ENCODE measurements at regions not wholly inside any gene's neighbourhood (a gene's known extent, or its start where the extent isn't known, plus 50 kb on each side); places are given as distances from the start of the nearest gene placed in this dataset.
"Not testable (repeated sequence)": the region's sequence is repeated elsewhere in the genome, so short reads cannot be mapped to it uniquely, and the experiment has no call there.

- not testable (repeated sequence) for DNase-seq
These were observed 54.4 kb upstream of the MUCL1 start for GRCh38 chr12:54799966-54800365.

GRCh38 chr12:54798651-54799050 is 55.7 kb upstream of the MUCL1 start:
- DNase-seq: no peak

- DNase-seq: no peak
These were observed 57.3 kb upstream of the MUCL1 start for GRCh38 chr12:54796991-54797390.

DNA sequence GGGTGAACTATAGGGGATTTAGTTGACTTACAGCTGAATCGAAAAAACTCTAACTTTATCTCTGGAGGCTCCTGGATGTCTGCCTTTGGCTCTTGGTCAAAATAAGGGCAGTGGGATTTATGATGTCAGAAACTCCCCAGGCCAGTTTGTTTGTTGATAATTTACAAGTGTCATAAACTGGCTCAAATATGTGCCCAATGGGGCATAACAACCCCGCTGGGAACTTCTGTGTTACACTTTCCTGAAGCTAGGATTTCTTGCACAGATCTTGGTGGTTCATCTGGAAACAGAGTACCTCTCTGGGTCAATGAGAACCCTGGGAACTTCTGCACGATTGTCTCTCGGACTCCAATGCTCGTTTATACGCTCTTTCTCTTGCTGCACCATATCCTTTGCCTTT is 58.7 kb upstream of the MUCL1 start:
- no peak for DNase-seq

DNA sequence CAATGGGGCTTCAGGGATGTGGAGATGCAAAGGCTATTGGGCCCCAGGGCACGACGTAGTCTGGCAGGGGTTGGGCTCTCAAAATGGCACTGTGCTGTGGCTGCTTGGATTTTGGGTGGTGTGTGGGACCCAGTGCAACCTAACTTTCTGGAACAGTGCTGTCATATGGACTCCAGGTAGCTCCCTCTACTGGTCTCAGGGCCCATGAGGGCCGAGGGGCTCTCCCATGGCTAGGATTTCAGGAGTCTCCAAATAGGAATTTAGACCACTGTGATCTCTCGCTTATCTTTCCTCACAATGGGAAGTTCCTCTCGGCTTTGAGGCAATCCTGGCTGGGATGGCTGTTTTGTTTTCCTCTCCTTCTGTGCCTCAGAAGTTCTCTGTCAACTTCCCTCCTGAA is 68.2 kb upstream of the MUCL1 start:
- DNase-seq: no peak

- no peak for DNase-seq
These were observed 70.2 kb upstream of the MUCL1 start for GRCh38 chr12:54784115-54784514.

DNA sequence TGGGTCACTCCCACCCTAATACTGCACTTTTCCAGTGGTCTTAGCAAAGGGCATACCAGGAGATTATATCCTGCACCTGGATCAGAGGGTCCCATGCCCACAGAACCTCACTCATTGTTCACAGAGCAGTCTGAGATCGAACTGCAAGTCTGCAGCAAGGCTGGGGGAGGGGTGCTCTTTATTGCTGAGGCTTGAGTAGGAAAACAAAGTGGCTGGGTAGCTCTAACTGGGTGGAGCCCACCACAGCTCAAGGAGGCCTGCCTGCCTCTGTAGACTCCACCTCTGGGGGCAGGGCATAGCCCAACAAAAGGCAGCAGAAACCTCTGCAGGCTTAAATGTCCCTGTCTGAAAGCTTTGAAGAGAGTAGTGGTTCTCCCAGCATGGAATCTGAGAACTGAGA is 77.3 kb upstream of the MUCL1 start:
- not testable (repeated sequence) for DNase-seq

DNA sequence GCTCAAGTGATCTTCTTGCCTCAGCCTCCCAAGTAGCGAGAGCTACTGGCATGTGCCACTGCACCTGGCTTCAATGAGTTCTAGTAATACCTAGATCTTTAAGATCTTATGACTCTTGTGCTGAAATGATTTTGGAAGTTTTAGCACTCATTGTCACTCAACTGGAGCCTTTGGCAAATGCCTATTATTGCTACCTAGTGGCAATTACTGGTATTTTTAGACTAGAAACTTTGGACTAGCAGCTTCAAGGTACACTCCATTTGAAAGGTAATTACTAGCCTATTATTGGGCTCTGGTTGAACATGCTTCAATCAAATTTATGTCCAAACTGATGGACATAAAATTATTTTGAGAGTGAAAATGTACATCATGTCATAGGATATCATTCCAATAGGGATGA is 80.7 kb upstream of the MUCL1 start:
- DNase-seq: no peak

DNA sequence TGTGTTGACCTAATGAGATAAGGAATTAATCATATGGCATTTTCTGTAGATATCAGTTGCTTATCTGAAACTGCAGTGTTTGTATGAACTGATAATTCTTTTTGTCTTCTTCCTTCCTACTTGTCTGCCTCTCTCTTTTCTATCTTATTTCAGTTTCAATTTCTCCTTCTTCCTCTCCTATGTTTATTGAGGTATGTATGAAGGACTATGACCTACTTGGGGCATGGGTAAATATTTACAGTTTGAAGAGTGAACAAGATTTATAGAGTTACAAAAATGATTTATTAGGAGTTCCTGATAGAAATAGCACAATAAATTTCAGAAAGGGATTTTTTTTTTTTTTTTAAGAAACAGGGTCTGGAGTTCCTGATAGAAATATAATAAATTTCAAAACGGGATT is 88.7 kb upstream of the MUCL1 start:
- DNase-seq: no peak

- no peak for DNase-seq
These were observed 91.9 kb upstream of the MUCL1 start for GRCh38 chr12:54762390-54762789.

DNA sequence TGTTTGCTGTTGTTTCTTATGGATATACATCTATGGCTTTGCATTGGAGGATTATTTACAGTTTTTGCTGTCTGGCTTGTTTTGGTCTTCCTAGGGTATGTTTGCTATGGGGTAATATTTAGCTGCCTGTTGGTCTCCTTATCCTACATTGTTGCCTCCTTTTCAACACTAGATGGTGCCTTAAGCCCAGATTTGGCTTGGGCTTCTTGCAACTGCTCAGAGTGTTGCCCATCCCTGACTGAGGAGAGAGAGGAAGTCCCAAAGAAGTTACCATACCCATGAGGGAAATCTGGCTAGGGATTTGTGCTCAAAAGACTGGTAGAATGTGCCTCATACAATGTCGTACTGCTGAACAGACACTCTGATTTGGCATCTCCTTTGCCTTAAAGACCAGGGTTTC is 94.6 kb upstream of the MUCL1 start:
- peak; percentile 39 to 47 for DNase-seq

DNA sequence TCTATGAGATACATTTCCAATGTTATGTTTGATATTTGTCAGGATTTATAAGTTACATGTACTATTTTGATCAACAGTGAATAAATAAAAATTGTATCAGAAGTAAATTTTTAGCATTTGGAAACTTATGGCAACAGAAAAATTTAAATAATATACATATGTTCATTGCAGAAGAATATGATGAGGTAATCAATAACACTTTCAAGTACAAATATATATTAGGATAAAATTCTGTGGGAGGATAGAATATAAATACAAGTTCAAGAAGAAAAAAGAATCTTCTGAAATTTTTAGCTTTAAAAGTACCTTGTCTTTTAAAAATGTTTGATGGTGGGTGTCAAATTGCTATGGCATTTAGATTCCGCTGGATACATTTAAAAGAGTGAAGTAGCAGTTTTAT is 102.8 kb upstream of the MUCL1 start:
- no peak for DNase-seq

GRCh38 chr12:54749191-54749818 is 101.1 kb upstream of the DCD start:
- DNase-seq: peak; percentile 62 to 82

DNA sequence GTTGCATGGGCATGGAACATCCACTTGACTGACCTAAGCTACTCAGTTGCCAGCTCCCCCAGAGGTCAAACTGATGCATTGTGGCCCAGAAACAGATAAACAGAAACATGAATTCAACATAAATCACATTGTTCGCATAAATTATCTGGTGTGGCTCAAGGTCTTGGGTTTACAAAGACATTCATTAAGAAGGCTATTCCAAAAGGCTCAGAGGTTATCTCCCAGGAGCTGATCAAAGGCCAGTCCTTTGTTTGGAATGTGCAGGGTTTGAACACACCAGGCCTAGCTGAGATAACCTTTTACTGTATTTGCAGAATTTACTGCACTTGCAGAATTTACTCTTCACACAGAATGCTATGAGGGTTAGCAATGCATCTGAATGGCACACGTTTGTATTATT is 96.4 kb upstream of the DCD start:
- no peak for DNase-seq

- no peak for DNase-seq
These were observed 92.7 kb upstream of the DCD start for GRCh38 chr12:54740882-54741281.

- no peak for DNase-seq
These were observed 88.4 kb upstream of the DCD start for GRCh38 chr12:54736549-54736948.

- DNase-seq: no peak
These were observed 86.2 kb upstream of the DCD start for GRCh38 chr12:54734196-54734950.

DNA sequence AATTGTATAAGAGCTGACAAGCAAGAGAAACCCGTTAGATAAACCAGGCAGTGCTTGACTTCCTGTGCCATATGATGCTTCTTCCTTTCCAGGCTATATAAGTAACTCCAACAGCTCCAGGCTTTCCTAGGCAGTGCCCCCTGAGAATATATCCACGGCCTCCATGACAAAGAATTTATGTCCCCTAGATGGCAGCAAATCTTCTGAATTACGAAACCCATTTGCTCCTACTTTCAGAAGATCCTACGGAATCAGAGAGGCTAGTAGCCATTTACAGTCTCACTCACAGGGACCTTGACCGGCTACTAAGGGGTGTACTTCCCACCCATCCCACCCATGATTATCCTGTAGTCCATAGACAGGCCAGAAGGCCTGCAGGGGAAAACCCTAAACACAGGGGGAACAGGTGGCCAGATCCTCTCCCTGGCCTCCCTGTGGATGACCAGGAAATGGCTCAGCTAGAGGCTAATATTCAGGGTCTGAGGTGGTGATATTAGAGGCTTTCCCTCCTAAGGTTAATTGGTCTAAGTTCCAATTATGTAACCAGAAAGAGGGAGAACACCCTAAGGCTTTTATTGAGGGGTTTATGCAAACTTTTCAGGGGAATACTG is 77.2 kb upstream of the DCD start:
- DNase-seq: peak; percentile 68 to 70

DNA sequence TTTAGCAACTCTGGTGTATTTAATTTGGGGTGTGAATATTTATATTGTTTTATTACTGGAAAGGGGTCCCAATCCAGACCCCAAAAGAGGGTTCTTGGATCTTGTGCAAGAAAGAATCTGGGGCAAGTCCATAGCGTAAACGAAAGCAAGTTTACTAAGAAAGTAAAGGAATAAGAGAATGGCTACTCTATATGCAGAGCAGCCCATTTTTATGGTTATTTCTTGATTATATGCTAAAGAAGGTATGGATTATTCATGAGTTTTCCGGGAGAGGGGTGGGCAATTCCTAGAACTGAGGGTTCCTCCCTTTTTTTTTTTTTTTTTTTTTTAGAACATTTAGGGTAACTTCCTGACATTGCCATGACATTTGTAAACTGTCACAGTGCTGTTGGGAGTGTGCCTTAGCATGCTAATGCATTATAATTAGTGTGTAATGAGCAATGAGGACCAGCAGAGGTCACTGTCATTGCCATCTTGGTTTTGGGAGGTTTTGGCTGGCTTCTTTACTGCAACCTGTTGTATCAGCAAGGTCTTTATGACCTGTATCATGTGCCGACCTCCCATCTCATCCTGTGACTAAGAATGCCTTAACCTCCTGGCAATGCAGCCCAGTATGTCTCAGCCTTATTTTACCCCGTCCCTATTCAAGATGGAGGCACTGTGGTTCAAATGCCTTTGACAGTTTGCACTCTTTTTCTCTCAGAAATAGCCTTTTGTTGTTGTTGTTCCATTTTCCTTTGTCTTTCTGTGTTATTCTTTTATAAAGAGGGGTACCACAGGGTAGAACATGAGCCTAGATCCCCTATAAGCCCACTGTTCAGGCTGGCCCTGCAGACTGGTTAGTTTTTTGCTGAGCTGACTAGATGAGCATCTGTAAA is 75.5 kb upstream of the DCD start:
- DNase-seq: peak; percentile 32 to 37

- DNase-seq: no peak
These were observed 73.1 kb upstream of the DCD start for GRCh38 chr12:54721312-54721711.

GRCh38 chr12:54719691-54720090 is 71.5 kb upstream of the DCD start:
- DNase-seq: no peak

- no peak for DNase-seq
These were observed 68.1 kb upstream of the DCD start for GRCh38 chr12:54716261-54716660.

- not testable (repeated sequence) for DNase-seq
These were observed 65.7 kb upstream of the DCD start for GRCh38 chr12:54713876-54714275.

Measured in Kasumi-1 (cell line).